Esophagus muscularis mucosa (tissue), 4 donors: ENCODE measurements at regions not wholly inside any gene's neighbourhood (a gene's known extent, or its start where the extent isn't known, plus 50 kb on each side); places are given as distances from the start of the nearest gene placed in this dataset.

Experiments used
- DNase-seq: peaks from one replicate; pipeline ENCODE4 v3.0.0-alpha.2; 2017; ENCODE audit errors: extremely low spot score
- H3K27ac ChIP-seq, 4 donors: fragments of 200-600 bp; sonication (generic); replicated peaks in 1 of 4; 1 replicate in 3 of 4; 2 replicates in 1 of 4; pipeline ENCODE4 v1.5.1; 2016 to 2019; ENCODE audit warnings: mild to moderate bottlenecking in 1 of 4
- H3K27me3 ChIP-seq, 4 donors: fragments of 200-600 bp; sonication (generic); one replicate each; pipeline versions ENCODE4 v1.5.1 to v1.6.0; 2016 to 2019
- H3K36me3 ChIP-seq, 4 donors: fragments of 200-600 bp; sonication (generic); one replicate each; pipeline ENCODE4 v1.5.1; 2016 to 2019
- H3K4me1 ChIP-seq, 4 donors: fragments of 200-600 bp; sonication (generic); one replicate each; pipeline ENCODE4 v1.5.1; 2016 to 2019
- H3K4me3 ChIP-seq, 4 donors: fragments of 200-600 bp; sonication (generic); 1 replicate in 2 of 4; 2 replicates in 2 of 4; pipeline ENCODE4 v1.5.1; 2016 to 2019; ENCODE audit warnings: mild to moderate bottlenecking in 4 of 4, moderate library complexity in 1 of 4
- H3K9me3 ChIP-seq, 4 donors: fragments of 200-600 bp; sonication (generic); 1 replicate in 3 of 4; 2 replicates in 1 of 4; pipeline ENCODE4 v1.5.1; 2016 to 2019
- CTCF ChIP-seq, 3 experiments: fragments of 200-600 bp in 2 of 3; fragments of 450-650 bp in 1 of 3; sonication (generic) in 2 of 3; IDR thresholded peaks; one replicate each; pipeline ENCODE4 v1.5.1; 2017 to 2019; ENCODE audit warnings: antibody characterized with exemption in 3 of 3, mild to moderate bottlenecking in 2 of 3, moderate library complexity in 1 of 3
- EP300 ChIP-seq: sonication (generic); formaldehyde crosslinking; IDR thresholded peaks from one replicate; pipeline ENCODE4 v1.6.1; 2017; ENCODE audit warnings: antibody characterized with exemption
- POLR2A ChIP-seq: fragments of 450-650 bp; IDR thresholded peaks from one replicate; pipeline ENCODE4 v1.6.1; 2017; ENCODE audit warnings: antibody characterized with exemption, moderate library complexity, mild to moderate bottlenecking, low read depth
- POLR2AphosphoS5 ChIP-seq, 2 donors: sonication (generic); formaldehyde crosslinking; IDR thresholded peaks; one replicate each; pipeline ENCODE4 v1.6.1; 2017; ENCODE audit warnings: antibody characterized with exemption in 2 of 2
- WGBS: methylation state at CpG from one replicate; pipeline ENCODE4 v1.1.5; 2018; 5-methylcytosine and 5-hydroxymethylcytosine counted together
- intact Hi-C: fragments of 100-400 bp; cut with DNase I; formaldehyde crosslinking; loops from one replicate; pipeline ENCODE4 v1.15.1; 2023

- Histone ChIP-seq H3K4me1 (no peaks in the 10 kb centered on the region), H3K27ac (no peak overlapping the region), H3K9me3 (no peaks in the 10 kb centered on the region), H3K27me3 (no peaks in the 10 kb centered on the region), H3K4me3 (no peak overlapping the region), H3K36me3 (no peaks in the 10 kb centered on the region)
- DNase-seq: no peak
- intact Hi-C loops: no loop called here
- TF ChIP-seq EP300 (no peak), CTCF (IDR thresholded peaks at IDR 0.05) (no peak), POLR2A (no peak), POLR2AphosphoS5 (IDR thresholded peaks at IDR 0.05) (no peak)
- WGBS: 91% methylated on average over 1 of the region's 1 CpG
Observed at GRCh38 chr2:66270247-66270646, 164.7 kb upstream of the MEIS1 start.

- TF ChIP-seq POLR2A (no peak), EP300 (no peak), CTCF (IDR thresholded peaks at IDR 0.05) (no peak), POLR2AphosphoS5 (IDR thresholded peaks at IDR 0.05) (no peak)
- intact Hi-C loops: no loop called here
- DNase-seq: no peak
- H3K4me1 ChIP-seq: no peaks in the 10 kb centered on the region
- H3K9me3 ChIP-seq: no peaks in the 10 kb centered on the region
- H3K27ac ChIP-seq: no peak overlapping the region
- H3K4me3 ChIP-seq: no peak overlapping the region
- WGBS: 93% methylated on average over 1 of the region's 1 CpG
- no peaks in the 10 kb centered on the region for H3K27me3 ChIP-seq
- no peaks in the 10 kb centered on the region for H3K36me3 ChIP-seq
Observed at GRCh38 chr2:66269166-66269565, 165.8 kb upstream of the MEIS1 start.

GRCh38 chr2:66268756-66269155, 166.2 kb upstream of the MEIS1 start:
- Histone ChIP-seq H3K36me3 (no peaks in the 10 kb centered on the region), H3K4me3 (no peak overlapping the region), H3K27ac (no peak overlapping the region), H3K4me1 (no peaks in the 10 kb centered on the region), H3K27me3 (no peaks in the 10 kb centered on the region), H3K9me3 (no peaks in the 10 kb centered on the region)
- intact Hi-C loops: no loop called here
- no peak for DNase-seq
- TF ChIP-seq EP300 (no peak), CTCF (IDR thresholded peaks at IDR 0.05) (no peak), POLR2AphosphoS5 (IDR thresholded peaks at IDR 0.05) (no peak), POLR2A (no peak)

- no peak for DNase-seq
Observed at GRCh38 chr2:66264354-66264753, 170.6 kb upstream of the MEIS1 start.

More at GRCh38 chr2:66264354-66264753, 170.6 kb upstream of the MEIS1 start:
- no peaks in the 10 kb centered on the region for H3K27me3 ChIP-seq
- H3K27ac ChIP-seq: no peak overlapping the region
- WGBS: 89% methylated on average over 3 of the region's 3 CpGs
- no peak for TF ChIP-seq EP300
- TF ChIP-seq CTCF (IDR thresholded peaks at IDR 0.05): no peak
- no peak for TF ChIP-seq POLR2AphosphoS5 (IDR thresholded peaks at IDR 0.05)
- H3K36me3 ChIP-seq: no peaks in the 10 kb centered on the region
- peaks cover 0 to 16% (median 9%) of the 10 kb centered on the region in 4 donors for H3K4me1 ChIP-seq
- no peak overlapping the region for H3K4me3 ChIP-seq
- intact Hi-C loops: no loop called here
- no peaks in the 10 kb centered on the region for H3K9me3 ChIP-seq
